GM21390 (cell line): ENCODE measurements at regions not wholly inside any gene's neighbourhood (a gene's known extent, or its start where the extent isn't known, plus 50 kb on each side); places are given as distances from the start of the nearest gene placed in this dataset.

Experiments used
- ATAC-seq: cut with Tn5 transposase; IDR thresholded peaks from one replicate; pipeline ENCODE4 v1.9.1; 2021; ENCODE audit not compliant: unreplicated experiment

DNA sequence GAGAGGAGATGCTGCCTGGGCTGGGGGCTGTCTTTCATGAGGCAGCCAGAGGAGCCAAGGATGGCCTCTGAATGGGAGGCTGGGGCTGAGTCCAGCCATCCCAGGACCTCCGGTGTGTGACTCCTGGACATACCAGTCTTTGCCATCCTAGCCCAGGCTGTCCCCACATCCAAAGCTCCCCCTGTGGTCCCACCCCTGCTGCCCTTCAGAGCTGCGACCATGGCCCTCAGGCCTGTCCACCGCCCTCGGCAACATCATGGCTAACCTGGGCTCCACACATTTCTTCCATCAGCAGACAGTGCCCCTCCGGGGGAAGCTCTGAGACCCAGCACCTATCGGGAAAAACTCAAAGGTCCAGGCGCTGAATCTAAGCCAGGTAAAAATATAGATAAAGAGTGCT, 324.4 kb downstream of the MN1 start:
- ATAC-seq = no peak

GRCh38 chr22:27480487-27480886, 321.1 kb downstream of the MN1 start:
- no peak for ATAC-seq

- no peak for ATAC-seq
Measured at GRCh38 chr22:27482402-27482801, 319.2 kb downstream of the MN1 start.

GRCh38 chr22:27483095-27483785, 318.3 kb downstream of the MN1 start:
- ATAC-seq = no peak

DNA sequence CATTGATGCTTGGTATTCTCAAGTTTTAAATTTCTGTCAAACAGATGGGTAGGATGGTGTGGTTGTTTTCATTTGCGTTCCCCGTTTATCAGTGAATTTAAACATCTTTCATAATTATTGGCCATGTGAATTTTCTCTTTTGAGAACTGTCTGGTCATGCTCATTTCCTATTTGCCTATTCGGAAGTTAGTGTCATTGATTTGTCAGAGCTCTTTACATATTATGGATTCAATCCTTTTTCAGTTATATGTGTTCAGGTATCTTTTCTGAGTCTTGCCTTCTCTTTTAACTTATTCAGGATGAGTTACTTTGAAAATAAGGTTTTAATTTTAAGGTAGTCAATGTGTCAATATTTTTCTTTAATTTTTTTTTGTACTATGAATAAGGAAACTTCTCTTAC, 315.7 kb downstream of the MN1 start:
- no peak for ATAC-seq

DNA sequence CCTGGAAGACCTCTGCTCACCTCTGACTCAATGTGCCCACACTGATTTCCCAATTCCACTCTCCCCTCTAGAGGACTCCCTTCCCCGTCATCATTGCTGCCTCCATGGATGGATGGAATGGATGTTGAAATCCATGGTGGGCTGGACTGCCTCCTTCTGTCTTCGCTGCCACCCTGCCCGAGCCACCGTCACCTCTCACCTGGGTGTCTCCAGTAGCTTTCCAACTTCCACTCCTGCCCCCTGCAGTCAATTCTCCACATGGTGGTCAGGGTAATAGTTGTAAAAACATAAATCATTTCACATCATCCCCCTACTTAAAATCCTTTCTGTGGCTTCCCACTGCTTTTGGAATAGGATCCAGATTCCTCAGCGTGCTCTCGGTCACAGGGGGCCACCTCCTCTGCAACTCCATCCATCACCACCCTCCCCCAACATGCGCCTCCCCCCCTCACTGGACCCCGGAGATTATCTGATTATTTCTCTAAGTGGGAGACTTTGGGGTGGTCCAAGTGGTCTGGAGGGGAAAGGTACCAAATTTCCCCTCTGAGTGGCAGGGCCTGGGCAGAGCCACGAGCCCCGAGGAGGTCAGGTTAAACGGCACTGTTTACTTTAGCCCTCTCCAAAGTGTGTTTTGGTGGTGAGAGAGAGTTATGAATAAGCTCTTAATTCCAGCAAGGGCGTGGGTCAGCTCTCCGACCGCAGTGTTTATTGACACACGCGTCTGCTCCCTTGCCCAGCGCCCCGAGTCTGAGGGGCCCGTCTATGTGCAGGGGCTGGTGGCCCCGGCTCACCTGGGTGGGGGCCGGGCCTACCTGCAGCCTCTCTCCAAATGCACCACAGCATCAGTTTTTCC, 313.7 kb downstream of the MN1 start:
- no peak for ATAC-seq

GRCh38 chr22:27488456-27489177, 312.9 kb downstream of the MN1 start:
- no peak for ATAC-seq

DNA sequence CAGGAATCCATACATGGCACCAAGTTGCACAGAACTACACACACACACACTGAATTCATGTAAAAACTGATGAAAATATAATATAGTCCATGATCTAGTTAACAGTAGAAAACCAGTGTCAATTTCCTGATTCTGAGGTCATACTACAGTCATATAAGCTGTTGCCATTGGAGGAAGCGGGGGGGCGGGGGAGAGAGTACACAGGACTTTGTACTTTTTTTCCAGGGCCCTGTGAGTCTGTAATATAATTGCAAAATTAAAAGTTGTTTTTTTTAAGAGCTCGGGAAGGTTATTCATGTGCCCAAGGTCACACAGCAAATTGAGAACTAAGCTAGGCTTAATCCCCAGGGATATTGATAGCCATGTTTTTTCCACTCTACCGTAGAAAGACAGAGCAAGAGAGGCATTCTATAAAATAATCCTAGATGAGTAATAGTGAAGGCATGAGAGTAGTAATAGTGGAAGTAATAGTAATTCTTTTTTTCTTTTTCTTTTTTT, 312.3 kb downstream of the MN1 start:
- ATAC-seq = no peak

GRCh38 chr22:27490080-27490479, 311.5 kb downstream of the MN1 start:
- ATAC-seq = no peak

- ATAC-seq = no peak
Measured at GRCh38 chr22:27491888-27492287, 309.7 kb downstream of the MN1 start.

- no peak for ATAC-seq
Measured at GRCh38 chr22:27492566-27493201, 308.9 kb downstream of the MN1 start.

DNA sequence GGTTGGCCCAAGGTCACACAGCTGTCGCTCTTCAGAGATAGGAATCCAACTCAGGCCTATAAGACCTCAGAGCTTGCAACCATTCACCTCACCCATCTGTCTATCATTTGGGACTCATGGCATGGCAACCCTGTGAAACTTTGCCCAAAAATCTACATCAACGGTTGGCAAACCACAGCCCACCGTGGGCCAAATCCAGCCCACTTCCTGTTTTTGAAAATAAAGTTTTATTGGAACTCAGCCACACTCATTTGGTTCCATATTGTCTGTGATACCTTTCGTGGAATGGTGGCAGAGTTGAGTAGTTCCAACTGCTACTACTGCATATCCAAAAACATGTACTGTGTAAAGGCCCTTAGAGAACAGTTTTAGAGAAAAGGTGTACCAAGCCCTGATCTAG, 307.8 kb downstream of the MN1 start:
- no peak for ATAC-seq

GRCh38 chr22:27494785-27495184, 306.8 kb downstream of the MN1 start:
- no peak for ATAC-seq

GRCh38 chr22:27495325-27495724, 306.2 kb downstream of the MN1 start:
- no peak for ATAC-seq

- no peak for ATAC-seq
Measured at GRCh38 chr22:27499121-27499520, 302.4 kb downstream of the MN1 start.

- ATAC-seq = no peak
Measured at GRCh38 chr22:27501191-27501936, 300.2 kb downstream of the MN1 start.

DNA sequence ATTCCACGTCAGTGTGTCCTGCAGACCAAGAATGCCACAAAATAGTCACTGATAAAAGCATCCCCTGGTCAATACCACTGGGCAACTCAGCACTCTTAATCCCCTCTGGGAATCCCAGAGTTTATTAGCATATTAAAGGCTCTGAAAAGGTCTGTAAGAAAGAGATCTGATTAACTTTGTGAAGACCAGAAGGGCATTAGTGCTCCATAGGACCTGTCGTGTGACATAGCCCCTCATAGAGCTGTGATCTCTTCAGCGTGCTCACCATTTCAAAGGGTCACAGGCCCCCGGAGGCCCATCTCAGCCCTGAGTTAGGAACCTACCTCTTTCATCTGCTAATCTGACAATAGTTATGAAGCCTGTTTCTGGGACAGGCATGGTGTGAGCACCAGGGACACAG, 299.2 kb downstream of the MN1 start:
- no peak for ATAC-seq

GRCh38 chr22:27504360-27505253, 296.9 kb downstream of the MN1 start:
- ATAC-seq = no peak

- ATAC-seq = no peak
Measured at GRCh38 chr22:27507111-27507611, 294.4 kb downstream of the MN1 start.
